Peyer's patch (tissue), 4 donors: ENCODE measurements at regions not wholly inside any gene's neighbourhood (a gene's known extent, or its start where the extent isn't known, plus 50 kb on each side); places are given as distances from the start of the nearest gene placed in this dataset.

Source experiments
- DNase-seq, 3 donors: peaks; one replicate each; pipeline ENCODE4 v3.0.0-alpha.2; 2017 to 2019
- H3K27ac ChIP-seq, 4 donors: fragments of 200-600 bp; sonication (generic); one replicate each; pipeline ENCODE4 v1.5.1; 2016 to 2019
- H3K27me3 ChIP-seq, 2 donors: fragments of 200-600 bp; sonication (generic); one replicate each; pipeline ENCODE4 v1.5.1; 2019
- H3K36me3 ChIP-seq, 3 donors: fragments of 200-600 bp; sonication (generic); one replicate each; pipeline ENCODE4 v1.5.1; 2016 to 2019
- H3K4me1 ChIP-seq, 4 donors: fragments of 200-600 bp; sonication (generic); one replicate each; pipeline ENCODE4 v1.5.1; 2016 to 2019
- H3K4me3 ChIP-seq, 4 donors: fragments of 200-600 bp; sonication (generic); 1 replicate in 3 of 4; 2 replicates in 1 of 4; pipeline ENCODE4 v1.5.1; 2016 to 2019; ENCODE audit warnings: mild to moderate bottlenecking in 1 of 4
- H3K9me3 ChIP-seq, 4 donors: fragments of 200-600 bp; sonication (generic); one replicate each; pipeline ENCODE4 v1.5.1; 2016 to 2019; ENCODE audit warnings: mild to moderate bottlenecking in 1 of 4
- CTCF ChIP-seq, 6 experiments: fragments of 450-650 bp in 4 of 6; fragments of 200-600 bp in 2 of 6; sonication (generic) in 1 of 6; IDR thresholded peaks; one replicate each; pipeline ENCODE4 v1.5.1; 2017 to 2019; ENCODE audit warnings: antibody characterized with exemption in 6 of 6, mild to moderate bottlenecking in 3 of 6, moderate library complexity in 1 of 6
- POLR2A ChIP-seq, 2 donors: fragments of 450-650 bp; IDR thresholded peaks; one replicate each; pipeline ENCODE4 v1.5.1; 2017; ENCODE audit warnings: antibody characterized with exemption in 2 of 2, mild to moderate bottlenecking in 2 of 2, moderate library complexity in 2 of 2

GRCh38 chr5:103487822-103488493 is 74.6 kb downstream of the NUDT12 start:
- H3K9me3 ChIP-seq, result no peaks in the 10 kb centered on the region
- H3K4me3 ChIP-seq, result no peak overlapping the region
- no peaks in the 10 kb centered on the region for H3K27me3 ChIP-seq
- no peak overlapping the region for H3K27ac ChIP-seq
- DNase-seq, result no peak
- no peaks in the 10 kb centered on the region for H3K4me1 ChIP-seq
- TF ChIP-seq CTCF (IDR thresholded peaks at IDR 0.05), result no peak
- no peak for TF ChIP-seq POLR2A (IDR thresholded peaks at IDR 0.05)
- H3K36me3 ChIP-seq, result no peaks in the 10 kb centered on the region

- no peak for DNase-seq
- Histone ChIP-seq H3K4me3 (no peak overlapping the region), H3K9me3 (no peaks in the 10 kb centered on the region), H3K27me3 (no peaks in the 10 kb centered on the region), H3K4me1 (no peaks in the 10 kb centered on the region), H3K36me3 (no peaks in the 10 kb centered on the region), H3K27ac (no peak overlapping the region)
- TF ChIP-seq CTCF (IDR thresholded peaks at IDR 0.05) (no peak), POLR2A (IDR thresholded peaks at IDR 0.05) (no peak)
Measured at GRCh38 chr5:103487218-103487617, 75.4 kb downstream of the NUDT12 start.

- Histone ChIP-seq H3K4me3 (no peak overlapping the region), H3K27me3 (no peaks in the 10 kb centered on the region), H3K4me1 (no peaks in the 10 kb centered on the region), H3K9me3 (no peaks in the 10 kb centered on the region), H3K27ac (no peak overlapping the region), H3K36me3 (no peaks in the 10 kb centered on the region)
- TF ChIP-seq CTCF (IDR thresholded peaks at IDR 0.05) (no peak), POLR2A (IDR thresholded peaks at IDR 0.05) (no peak)
- DNase-seq, result no peak
Measured at GRCh38 chr5:103486739-103487138, 75.8 kb downstream of the NUDT12 start.

GRCh38 chr5:103480246-103480645 is 82.3 kb downstream of the NUDT12 start:
- DNase-seq, result peak in 1 of 3 donors; percentile 66
- Histone ChIP-seq H3K9me3 (no peaks in the 10 kb centered on the region), H3K4me1 (no peaks in the 10 kb centered on the region), H3K27ac (peak overlapping the region in 3 of 4 donors; percentile 48 to 69 (median 52)), H3K4me3 (no peak overlapping the region), H3K36me3 (no peaks in the 10 kb centered on the region), H3K27me3 (no peaks in the 10 kb centered on the region)
- TF ChIP-seq POLR2A (IDR thresholded peaks at IDR 0.05), result no peak
- no peak for TF ChIP-seq CTCF (IDR thresholded peaks at IDR 0.05)

GRCh38 chr5:103477678-103478077 is 84.9 kb downstream of the NUDT12 start:
- Histone ChIP-seq H3K36me3 (no peaks in the 10 kb centered on the region), H3K27me3 (no peaks in the 10 kb centered on the region), H3K4me3 (no peak overlapping the region), H3K9me3 (no peaks in the 10 kb centered on the region), H3K27ac (no peak overlapping the region), H3K4me1 (peaks cover 0 to 4% (median 0%) of the 10 kb centered on the region in 4 donors)
- no peak for DNase-seq
- TF ChIP-seq CTCF (IDR thresholded peaks at IDR 0.05) (no peak), POLR2A (IDR thresholded peaks at IDR 0.05) (no peak)

GRCh38 chr5:103476811-103477210 is 85.8 kb downstream of the NUDT12 start:
- Histone ChIP-seq H3K4me1 (peaks cover 0 to 4% (median 0%) of the 10 kb centered on the region in 4 donors), H3K9me3 (no peaks in the 10 kb centered on the region), H3K4me3 (no peak overlapping the region), H3K27ac (no peak overlapping the region), H3K36me3 (no peaks in the 10 kb centered on the region), H3K27me3 (no peaks in the 10 kb centered on the region)
- TF ChIP-seq CTCF (IDR thresholded peaks at IDR 0.05) (no peak), POLR2A (IDR thresholded peaks at IDR 0.05) (no peak)
- no peak for DNase-seq
